Right lobe of liver (tissue), 6 donors: ENCODE measurements at regions not wholly inside any gene's neighbourhood (a gene's known extent, or its start where the extent isn't known, plus 50 kb on each side); places are given as distances from the start of the nearest gene placed in this dataset.

ENCODE experiments used
- ATAC-seq, 4 donors: fragments of 200-7000 bp; cut with Tn5 transposase; one replicate each; pipeline ENCODE4 v1.9.1; 2020; ENCODE audit warnings: mild to moderate bottlenecking in 4 of 4, moderate library complexity in 4 of 4
- DNase-seq, 3 donors: peaks; one replicate each; pipeline ENCODE4 v3.0.0-alpha.2; 2020
- H3K27ac ChIP-seq, 3 donors: fragments of 200-600 bp; one replicate each; pipeline ENCODE4 v1.8.0; 2022
- H3K27me3 ChIP-seq, 2 donors: fragments of 200-600 bp; one replicate each; pipeline ENCODE4 v1.8.0; 2022
- H3K36me3 ChIP-seq, 4 donors: fragments of 200-600 bp; sonication (generic) in 1 of 4; one replicate each; pipeline versions ENCODE4 v1.5.1 to v1.8.0; 2017 to 2022; ENCODE audit warnings: control low read depth in 1 of 4
- H3K4me1 ChIP-seq, 4 donors: fragments of 200-600 bp; sonication (generic) in 1 of 4; one replicate each; pipeline versions ENCODE4 v1.5.1 to v1.8.0; 2017 to 2022; ENCODE audit warnings: control low read depth in 1 of 4
- H3K4me3 ChIP-seq, 3 donors: fragments of 200-600 bp; one replicate each; pipeline ENCODE4 v1.8.0; 2022
- H3K9me3 ChIP-seq, 4 donors: fragments of 200-600 bp; sonication (generic) in 1 of 4; one replicate each; pipeline versions ENCODE4 v1.5.1 to v1.8.0; 2017 to 2022; ENCODE audit warnings: control low read depth in 1 of 4
- POLR2A ChIP-seq: fragments of 450-650 bp; IDR thresholded peaks from one replicate; pipeline ENCODE4 v1.6.1; 2017; ENCODE audit warnings: antibody characterized with exemption, mild to moderate bottlenecking
- WGBS: methylation state at CpG from one replicate; pipeline ENCODE4 v1.1.6; 2018; ENCODE audit warnings: low coverage, low lambda C conversion rate; ENCODE audit not compliant: insufficient coverage; ENCODE audit errors: missing lambda C conversion rate; 5-methylcytosine and 5-hydroxymethylcytosine counted together
- intact Hi-C, 2 donors: fragments of 100-400 bp; cut with DNase I; formaldehyde crosslinking; loops; one replicate each; pipeline versions ENCODE4 v1.11.2 to v1.14.1; 2022
- TF ChIP-seq, protein P1 (sequence below), 4 donors: fragments of 200-600 bp in 3 of 4; fragments of 450-650 bp in 1 of 4; IDR thresholded peaks; one replicate each; pipeline versions ENCODE4 v1.5.1 to v1.8.0; 2016 to 2022; ENCODE audit warnings: antibody characterized with exemption in 4 of 4, mild to moderate bottlenecking in 2 of 4
- donor health status: DM: no; HTN: yes; CAD: no.
- donor health status: DM: no; HTN: no; CAD: no.
- donor health status: DM: no; HTN: no; CAD: no.
- donor health status: DM: no; HTN: yes; CAD: no.
- donor health status: DM: no; HTN: yes; CAD: no.

DNA sequence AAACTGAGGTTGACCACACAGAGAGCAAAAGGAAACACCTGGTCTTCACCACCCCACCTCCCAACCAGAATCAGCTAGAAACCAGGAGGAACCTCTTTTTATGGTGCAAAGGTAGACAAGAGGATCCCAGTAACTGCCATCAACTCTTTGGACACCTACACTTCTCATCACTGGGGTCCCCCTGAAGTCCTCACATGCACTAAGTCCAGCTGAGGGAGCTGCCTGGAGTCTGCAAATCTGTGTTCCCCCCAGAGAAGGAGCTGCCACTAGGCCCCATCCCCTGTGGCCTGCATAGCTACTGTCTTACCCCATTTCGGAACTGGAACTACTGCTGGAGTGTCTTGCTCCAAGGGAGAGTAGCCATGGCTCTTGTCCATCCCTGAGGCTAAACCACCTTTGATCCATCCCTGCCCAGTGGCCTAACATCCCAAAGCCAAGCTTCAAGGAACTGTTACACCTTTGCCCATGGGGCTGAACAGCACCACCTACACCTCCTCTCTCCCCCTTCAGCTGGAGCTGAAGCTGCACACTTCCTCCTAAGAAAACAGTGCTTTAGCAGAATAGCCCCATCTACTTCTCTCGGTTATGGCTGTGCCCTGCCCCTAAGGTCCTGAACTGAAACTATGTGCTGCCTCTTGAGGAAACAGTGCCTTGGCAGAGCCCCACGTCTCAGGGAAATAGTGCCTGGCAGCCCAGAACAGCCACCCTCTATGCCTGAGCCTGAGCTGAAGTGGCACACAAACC, 85.4 kb upstream of the CD53 start:
- intact Hi-C loops, result loop anchor here in 1 of 2 donors (10.0 kb wide), 2 partner anchors 173 to 233 kb away; no protein-coding TSS in a partner anchor
- WGBS, result 43% methylated on average over 1 of the region's 3 CpGs
- peak; percentile 14 to 42 (median 28) for ATAC-seq
- Histone ChIP-seq H3K9me3 (no peaks in the 10 kb centered on the region), H3K4me3 (no peak overlapping the region), H3K36me3 (no peaks in the 10 kb centered on the region), H3K27me3 (no peaks in the 10 kb centered on the region), H3K4me1 (no peaks in the 10 kb centered on the region), H3K27ac (no peak overlapping the region)
- DNase-seq, result no peak
- TF ChIP-seq POLR2A, result no peak
- TF ChIP-seq, protein P1, sequence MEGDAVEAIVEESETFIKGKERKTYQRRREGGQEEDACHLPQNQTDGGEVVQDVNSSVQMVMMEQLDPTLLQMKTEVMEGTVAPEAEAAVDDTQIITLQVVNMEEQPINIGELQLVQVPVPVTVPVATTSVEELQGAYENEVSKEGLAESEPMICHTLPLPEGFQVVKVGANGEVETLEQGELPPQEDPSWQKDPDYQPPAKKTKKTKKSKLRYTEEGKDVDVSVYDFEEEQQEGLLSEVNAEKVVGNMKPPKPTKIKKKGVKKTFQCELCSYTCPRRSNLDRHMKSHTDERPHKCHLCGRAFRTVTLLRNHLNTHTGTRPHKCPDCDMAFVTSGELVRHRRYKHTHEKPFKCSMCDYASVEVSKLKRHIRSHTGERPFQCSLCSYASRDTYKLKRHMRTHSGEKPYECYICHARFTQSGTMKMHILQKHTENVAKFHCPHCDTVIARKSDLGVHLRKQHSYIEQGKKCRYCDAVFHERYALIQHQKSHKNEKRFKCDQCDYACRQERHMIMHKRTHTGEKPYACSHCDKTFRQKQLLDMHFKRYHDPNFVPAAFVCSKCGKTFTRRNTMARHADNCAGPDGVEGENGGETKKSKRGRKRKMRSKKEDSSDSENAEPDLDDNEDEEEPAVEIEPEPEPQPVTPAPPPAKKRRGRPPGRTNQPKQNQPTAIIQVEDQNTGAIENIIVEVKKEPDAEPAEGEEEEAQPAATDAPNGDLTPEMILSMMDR (IDR thresholded peaks at IDR 0.05), result no peak

GRCh38 chr1:110786802-110787327, 86.1 kb upstream of the CD53 start:
- TF ChIP-seq, protein P1 (IDR thresholded peaks at IDR 0.05), result no peak
- TF ChIP-seq POLR2A, result no peak
- 16% methylated on average over 3 of the region's 3 CpGs for WGBS

GRCh38 chr1:110785612-110786011, 87.3 kb upstream of the CD53 start:
- intact Hi-C loops, result loop anchor here in 1 of 2 donors (10.0 kb wide), 2 partner anchors 171 to 231 kb away; no protein-coding TSS in a partner anchor
- TF ChIP-seq, protein P1 (IDR thresholded peaks at IDR 0.05), result no peak
- no peak for TF ChIP-seq POLR2A
- Histone ChIP-seq H3K9me3 (no peaks in the 10 kb centered on the region), H3K4me1 (no peaks in the 10 kb centered on the region), H3K4me3 (no peak overlapping the region), H3K27ac (no peak overlapping the region), H3K36me3 (no peaks in the 10 kb centered on the region), H3K27me3 (no peaks in the 10 kb centered on the region)
- 44% methylated on average over 1 of the region's 2 CpGs for WGBS
- DNase-seq (no peak), ATAC-seq (no peak)

More at GRCh38 chr1:110786802-110787327, 86.1 kb upstream of the CD53 start:
- Histone ChIP-seq H3K27me3 (no peaks in the 10 kb centered on the region), H3K9me3 (no peaks in the 10 kb centered on the region), H3K36me3 (no peaks in the 10 kb centered on the region), H3K4me3 (no peak overlapping the region), H3K4me1 (no peaks in the 10 kb centered on the region), H3K27ac (no peak overlapping the region)
- intact Hi-C loops, result loop anchor here in 1 of 2 donors (10.0 kb wide), 2 partner anchors 172 to 232 kb away; no protein-coding TSS in a partner anchor
- ATAC-seq, result no peak
- no peak for DNase-seq

DNA sequence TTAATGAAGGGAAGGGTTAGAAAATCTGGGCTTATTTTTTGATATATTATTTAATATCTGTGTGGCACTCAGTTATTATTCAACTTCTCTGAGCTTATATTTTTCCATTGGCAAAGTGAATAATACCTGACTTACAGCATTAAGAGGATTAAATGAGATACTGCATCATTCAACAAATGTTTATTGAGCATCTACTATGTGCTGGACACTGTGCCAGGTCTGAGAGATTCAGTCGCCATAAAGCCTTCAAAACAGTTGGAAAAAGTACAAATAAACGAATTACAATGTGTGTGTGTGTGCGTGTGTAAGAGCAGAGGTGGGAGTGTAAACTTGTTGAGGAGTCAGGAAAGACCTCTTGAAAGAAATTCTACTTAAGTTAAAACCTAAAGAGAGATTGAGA, 87.9 kb upstream of the CD53 start:
- WGBS, result 30% methylated on average over 3 of the region's 3 CpGs
- no peak overlapping the region for H3K27ac ChIP-seq
- no peaks in the 10 kb centered on the region for H3K27me3 ChIP-seq
- no peaks in the 10 kb centered on the region for H3K4me1 ChIP-seq
- ATAC-seq, result no peak
- no peak for DNase-seq
- intact Hi-C loops, result loop anchor here in 1 of 2 donors (10.0 kb wide), 2 partner anchors 170 to 230 kb away; no protein-coding TSS in a partner anchor
- TF ChIP-seq, protein P1 (IDR thresholded peaks at IDR 0.05), result no peak
- no peak for TF ChIP-seq POLR2A
- no peak overlapping the region for H3K4me3 ChIP-seq
- no peaks in the 10 kb centered on the region for H3K9me3 ChIP-seq
- H3K36me3 ChIP-seq, result no peaks in the 10 kb centered on the region
